Transverse colon (tissue), 4 donors: ENCODE measurements at regions not wholly inside any gene's neighbourhood (a gene's known extent, or its start where the extent isn't known, plus 50 kb on each side); places are given as distances from the start of the nearest gene placed in this dataset.

Experiments used
- DNase-seq: peaks from one replicate; pipeline ENCODE4 v3.0.0-alpha.2; 2019
- H3K27ac ChIP-seq, 4 donors: fragments of 200-600 bp; sonication (generic); 2 replicates each; pipeline ENCODE4 v1.5.1; 2016 to 2018; ENCODE audit warnings: inconsistent platforms in 4 of 4
- H3K27me3 ChIP-seq: fragments of 200-600 bp; sonication (generic); 2 replicates; pipeline ENCODE4 v1.5.1; 2017; ENCODE audit warnings: inconsistent platforms
- H3K36me3 ChIP-seq, 4 donors: fragments of 200-600 bp; sonication (generic); 2 replicates each; pipeline ENCODE4 v1.5.1; 2017 to 2019; ENCODE audit warnings: inconsistent platforms in 4 of 4
- H3K4me1 ChIP-seq, 4 donors: fragments of 200-600 bp; sonication (generic); 2 replicates each; pipeline ENCODE4 v1.5.1; 2017 to 2020; ENCODE audit warnings: inconsistent platforms in 4 of 4
- H3K4me3 ChIP-seq, 4 donors: fragments of 200-600 bp; sonication (generic); 1 replicate in 1 of 4; 2 replicates in 3 of 4; pipeline versions ENCODE4 v1.5.1 to v1.6.1; 2017 to 2019; ENCODE audit warnings: inconsistent platforms in 4 of 4
- H3K9me3 ChIP-seq, 2 donors: fragments of 200-600 bp; sonication (generic); 2 replicates each; pipeline ENCODE4 v1.5.1; 2017 to 2019; ENCODE audit warnings: inconsistent platforms in 2 of 2
- EP300 ChIP-seq: sonication (generic); formaldehyde crosslinking; IDR thresholded peaks from one replicate; pipeline ENCODE4 v1.6.1; 2017; ENCODE audit warnings: antibody characterized with exemption, low read depth
- POLR2A ChIP-seq: fragments of 450-650 bp; IDR thresholded peaks from one replicate; pipeline ENCODE4 v1.6.1; 2016; ENCODE audit warnings: antibody characterized with exemption, mild to moderate bottlenecking, moderate library complexity
- POLR2AphosphoS5 ChIP-seq, 3 donors: sonication (generic); formaldehyde crosslinking; IDR thresholded peaks; one replicate each; pipeline ENCODE4 v1.6.1; 2016; ENCODE audit warnings: antibody characterized with exemption in 3 of 3
- WGBS, 2 donors: methylation state at CpG; one replicate each; pipeline ENCODE4 v1.1.5; 2018; ENCODE audit warnings: low coverage in 1 of 2; 5-methylcytosine and 5-hydroxymethylcytosine counted together
- in situ Hi-C, 4 donors: fragments of 200-750 bp; cut with MboI; loops; one replicate each; pipeline versions ENCODE4 v1.15.0 to v1.15.1; 2017; ENCODE audit warnings: low sequenced_read_pairs in 3 of 4, low pct_ligation_motif_present in 1 of 4, low pct_unique_long_range_greater_than_20kb in 1 of 4
- intact Hi-C: fragments of 100-400 bp; cut with DNase I; formaldehyde crosslinking; loops from one replicate; pipeline ENCODE4 v1.15.1; 2023; ENCODE audit warnings: low total_unique reads
- TF ChIP-seq, protein P1 (sequence below), 5 experiments: fragments of 200-600 bp in 3 of 5; fragments of 450-650 bp in 2 of 5; sonication (generic) in 3 of 5; IDR thresholded peaks; 1 replicate in 2 of 5; 2 replicates in 3 of 5; pipeline ENCODE4 v1.5.1; 2016 to 2017; ENCODE audit warnings: antibody characterized with exemption in 5 of 5, inconsistent platforms in 3 of 5, mild to moderate bottlenecking in 2 of 5, moderate library complexity in 1 of 5

- Histone ChIP-seq H3K4me3 (no peak overlapping the region), H3K36me3 (no peaks in the 10 kb centered on the region), H3K4me1 (no peaks in the 10 kb centered on the region), H3K27ac (no peak overlapping the region), H3K9me3 (no peaks in the 10 kb centered on the region), H3K27me3 (no peaks in the 10 kb centered on the region)
- DNase-seq, result no peak
- in situ Hi-C loops, result no loop called here
- TF ChIP-seq EP300, result no peak
- TF ChIP-seq POLR2A, result no peak
- TF ChIP-seq, protein P1, sequence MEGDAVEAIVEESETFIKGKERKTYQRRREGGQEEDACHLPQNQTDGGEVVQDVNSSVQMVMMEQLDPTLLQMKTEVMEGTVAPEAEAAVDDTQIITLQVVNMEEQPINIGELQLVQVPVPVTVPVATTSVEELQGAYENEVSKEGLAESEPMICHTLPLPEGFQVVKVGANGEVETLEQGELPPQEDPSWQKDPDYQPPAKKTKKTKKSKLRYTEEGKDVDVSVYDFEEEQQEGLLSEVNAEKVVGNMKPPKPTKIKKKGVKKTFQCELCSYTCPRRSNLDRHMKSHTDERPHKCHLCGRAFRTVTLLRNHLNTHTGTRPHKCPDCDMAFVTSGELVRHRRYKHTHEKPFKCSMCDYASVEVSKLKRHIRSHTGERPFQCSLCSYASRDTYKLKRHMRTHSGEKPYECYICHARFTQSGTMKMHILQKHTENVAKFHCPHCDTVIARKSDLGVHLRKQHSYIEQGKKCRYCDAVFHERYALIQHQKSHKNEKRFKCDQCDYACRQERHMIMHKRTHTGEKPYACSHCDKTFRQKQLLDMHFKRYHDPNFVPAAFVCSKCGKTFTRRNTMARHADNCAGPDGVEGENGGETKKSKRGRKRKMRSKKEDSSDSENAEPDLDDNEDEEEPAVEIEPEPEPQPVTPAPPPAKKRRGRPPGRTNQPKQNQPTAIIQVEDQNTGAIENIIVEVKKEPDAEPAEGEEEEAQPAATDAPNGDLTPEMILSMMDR (IDR thresholded peaks at IDR 0.05), result no peak
- TF ChIP-seq POLR2AphosphoS5 (IDR thresholded peaks at IDR 0.05), result no peak
- WGBS, 2 donors, result 69% methylated on average over 1 of the region's 1 CpG; no CpG with 5 or more reads in 1 of the 2 donors
- intact Hi-C loops, result no loop called here
These were observed 464.9 kb downstream of the ELAVL2 start for GRCh38 chr9:23361096-23361495.

- no peak for DNase-seq
- Histone ChIP-seq H3K36me3 (no peaks in the 10 kb centered on the region), H3K27me3 (no peaks in the 10 kb centered on the region), H3K27ac (no peak overlapping the region), H3K4me1 (no peaks in the 10 kb centered on the region), H3K4me3 (no peak overlapping the region), H3K9me3 (no peaks in the 10 kb centered on the region)
- in situ Hi-C loops, result no loop called here
- TF ChIP-seq POLR2AphosphoS5 (IDR thresholded peaks at IDR 0.05), result no peak
- no peak for TF ChIP-seq POLR2A
- TF ChIP-seq EP300, result no peak
- TF ChIP-seq, protein P1 (IDR thresholded peaks at IDR 0.05), result no peak
- intact Hi-C loops, result no loop called here
- WGBS, 2 donors, result 25% methylated on average over 1 of the region's 1 CpG; no CpG with 5 or more reads in 1 of the 2 donors
These were observed 453.3 kb downstream of the ELAVL2 start for GRCh38 chr9:23372703-23373102.

DNA sequence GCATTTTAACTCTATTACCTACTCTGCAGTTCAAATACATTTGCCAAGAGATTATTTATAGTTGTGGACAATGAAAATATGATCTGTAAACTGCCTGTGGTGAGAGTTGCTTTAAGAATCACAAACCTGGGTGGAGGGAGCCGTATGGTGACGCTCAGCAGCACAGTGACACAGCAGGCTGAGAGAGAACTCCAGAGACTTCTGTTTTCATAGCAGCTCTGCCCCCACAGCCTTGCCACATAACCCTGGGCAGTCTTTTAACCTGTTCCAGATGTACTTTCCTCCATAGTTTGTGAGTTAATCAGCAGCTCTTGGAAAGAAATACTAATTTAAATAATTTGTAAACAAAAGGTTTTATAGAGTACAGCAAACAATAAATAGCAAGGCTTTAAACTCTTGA lies 450.5 kb downstream of the ELAVL2 start:
- WGBS, 2 donors, result 80% methylated on average over 1 of the region's 2 CpGs; no CpG with 5 or more reads in 1 of the 2 donors

GRCh38 chr9:23379842-23380241 lies 446.2 kb downstream of the ELAVL2 start:
- no peaks in the 10 kb centered on the region for H3K27me3 ChIP-seq
- no peak overlapping the region for H3K27ac ChIP-seq
- intact Hi-C loops (no loop called here), in situ Hi-C loops (no loop called here)
- WGBS, 2 donors, result 30 to 38% methylated on average over 4 of the region's 4 CpGs
- H3K36me3 ChIP-seq, result no peaks in the 10 kb centered on the region
- no peak overlapping the region for H3K4me3 ChIP-seq
- H3K4me1 ChIP-seq, result peaks cover 0 to 7% (median 3%) of the 10 kb centered on the region in 4 donors
- TF ChIP-seq POLR2AphosphoS5 (IDR thresholded peaks at IDR 0.05), result no peak
- peak; percentile 57 for DNase-seq
- no peaks in the 10 kb centered on the region for H3K9me3 ChIP-seq

More for the DNA sequence above, 450.5 kb downstream of the ELAVL2 start:
- TF ChIP-seq, protein P1 (IDR thresholded peaks at IDR 0.05), result no peak
- no peak for TF ChIP-seq POLR2AphosphoS5 (IDR thresholded peaks at IDR 0.05)
- no peak for TF ChIP-seq POLR2A
- TF ChIP-seq EP300, result no peak
- peaks cover 0 to 7% (median 3%) of the 10 kb centered on the region in 4 donors for H3K4me1 ChIP-seq
- no peak overlapping the region for H3K4me3 ChIP-seq
- intact Hi-C loops (no loop called here), in situ Hi-C loops (no loop called here)
- H3K27ac ChIP-seq, result no peak overlapping the region
- no peaks in the 10 kb centered on the region for H3K36me3 ChIP-seq
- DNase-seq, result no peak
- no peaks in the 10 kb centered on the region for H3K27me3 ChIP-seq
- no peaks in the 10 kb centered on the region for H3K9me3 ChIP-seq

- H3K27me3 ChIP-seq, result no peaks in the 10 kb centered on the region
- no peak overlapping the region for H3K27ac ChIP-seq
- in situ Hi-C loops, result no loop called here
- no peak overlapping the region for H3K4me3 ChIP-seq
- intact Hi-C loops, result no loop called here
- H3K36me3 ChIP-seq, result no peaks in the 10 kb centered on the region
- no peaks in the 10 kb centered on the region for H3K9me3 ChIP-seq
- peaks cover 0 to 7% (median 3%) of the 10 kb centered on the region in 4 donors for H3K4me1 ChIP-seq
- no peak for DNase-seq
- no peak for TF ChIP-seq POLR2A
- no peak for TF ChIP-seq POLR2AphosphoS5 (IDR thresholded peaks at IDR 0.05)
- TF ChIP-seq, protein P1 (IDR thresholded peaks at IDR 0.05), result no peak
- no peak for TF ChIP-seq EP300
These were observed 445.2 kb downstream of the ELAVL2 start for GRCh38 chr9:23380821-23381220.
